Fibroblast of skin of left biceps (primary cell): ENCODE measurements at regions not wholly inside any gene's neighbourhood (a gene's known extent, or its start where the extent isn't known, plus 50 kb on each side); places are given as distances from the start of the nearest gene placed in this dataset.
"Not testable (repeated sequence)": the region's sequence is repeated elsewhere in the genome, so short reads cannot be mapped to it uniquely, and the experiment has no call there.

Experiments
- DNase-seq, 2 experiments: peaks; one replicate each; pipeline ENCODE4 v3.0.0-alpha.2; 2013; ENCODE audit warnings: low read depth in 2 of 2

- DNase-seq = no peak
Measured at GRCh38 chr2:113341191-113341869, 62.6 kb upstream of the PAX8 start.

- no peak for DNase-seq
Measured at GRCh38 chr2:113337809-113338208, 59.1 kb upstream of the PAX8 start.

GRCh38 chr2:113336040-113336439, 57.3 kb upstream of the PAX8 start:
- DNase-seq = not testable (repeated sequence)

- DNase-seq = no peak
Measured at GRCh38 chr2:113334147-113334546, 55.4 kb upstream of the PAX8 start.

- DNase-seq = not testable (repeated sequence)
Measured at GRCh38 chr2:113333735-113334134, 55.0 kb upstream of the PAX8 start.

GRCh38 chr2:113330060-113330767, 51.5 kb upstream of the PAX8 start:
- DNase-seq = not testable (repeated sequence)

GRCh38 chr2:113328973-113329372, 50.3 kb upstream of the PAX8 start:
- peak; percentile 38 to 44 for DNase-seq

GRCh38 chr2:113328572-113328971, 49.9 kb upstream of the PAX8 start:
- DNase-seq = not testable (repeated sequence)
